Endothelial cell (in vitro differentiated cells): ENCODE measurements at regions not wholly inside any gene's neighbourhood (a gene's known extent, or its start where the extent isn't known, plus 50 kb on each side); places are given as distances from the start of the nearest gene placed in this dataset.
A peak's percentile ranks its signal among the peaks of the same experiment; 100 is the strongest.
"Not testable (repeated sequence)": the region's sequence is repeated elsewhere in the genome, so short reads cannot be mapped to it uniquely, and the experiment has no call there.

Experiments
- DNase-seq: peaks from one replicate; pipeline ENCODE4 v3.0.0; 2021; ENCODE audit warnings: low spot score
- H3K27ac Mint-ChIP-seq: one replicate; pipeline ENCODE4 v1.8.0; 2021; ENCODE audit warnings: mixed read lengths, inconsistent platforms; ENCODE audit not compliant: unreplicated experiment
- H3K27me3 Mint-ChIP-seq: one replicate; pipeline ENCODE4 v1.8.0; 2021; ENCODE audit warnings: mild to moderate bottlenecking, moderate library complexity, mixed read lengths, inconsistent platforms; ENCODE audit not compliant: unreplicated experiment
- H3K36me3 Mint-ChIP-seq: one replicate; pipeline ENCODE4 v1.8.0; 2021; ENCODE audit warnings: mild to moderate bottlenecking, low read depth, mixed read lengths, inconsistent platforms; ENCODE audit not compliant: unreplicated experiment
- H3K4me1 Mint-ChIP-seq: one replicate; pipeline ENCODE4 v1.8.0; 2021; ENCODE audit warnings: mild to moderate bottlenecking, mixed read lengths, inconsistent platforms; ENCODE audit not compliant: unreplicated experiment
- H3K4me3 Mint-ChIP-seq: one replicate; pipeline ENCODE4 v1.8.0; 2021; ENCODE audit warnings: mild to moderate bottlenecking, mixed read lengths, inconsistent platforms; ENCODE audit not compliant: unreplicated experiment
- H3K9me3 Mint-ChIP-seq: one replicate; pipeline ENCODE4 v1.8.0; 2021; ENCODE audit warnings: mixed read lengths, inconsistent platforms; ENCODE audit not compliant: unreplicated experiment
- TF ChIP-seq, protein P1 (sequence below): fragments of 200-600 bp; sonication (generic); IDR thresholded peaks from one replicate; pipeline ENCODE4 v1.5.0; 2021; ENCODE audit warnings: antibody characterized with exemption; ENCODE audit not compliant: unreplicated experiment

DNA sequence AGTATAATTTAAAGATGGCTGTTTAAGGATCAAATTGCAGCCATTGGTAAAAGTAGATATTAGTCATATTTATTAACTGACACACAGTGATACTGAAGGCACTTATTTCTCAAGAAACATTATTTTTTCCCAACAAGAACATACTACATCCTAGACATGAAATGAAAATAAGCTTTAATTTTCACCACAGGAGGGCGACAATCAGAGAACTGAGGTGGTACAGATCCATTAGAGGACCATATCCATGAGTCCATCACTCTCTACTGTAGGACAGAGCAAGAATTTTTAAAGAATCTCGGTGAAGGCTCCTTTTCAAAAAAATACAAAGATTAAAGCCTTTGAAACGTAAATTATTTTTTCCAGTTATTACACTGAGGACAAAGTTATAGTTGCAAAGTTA, 2897.0 kb upstream of the OR11H1 start:
- DNase-seq, H3K4me1 Mint-ChIP-seq, H3K27ac Mint-ChIP-seq, H3K4me3 Mint-ChIP-seq, H3K27me3 Mint-ChIP-seq, H3K36me3 Mint-ChIP-seq: not testable (repeated sequence)
- H3K9me3 Mint-ChIP-seq: peaks cover 43% of the 10 kb centered on the region
- TF ChIP-seq, protein P1, sequence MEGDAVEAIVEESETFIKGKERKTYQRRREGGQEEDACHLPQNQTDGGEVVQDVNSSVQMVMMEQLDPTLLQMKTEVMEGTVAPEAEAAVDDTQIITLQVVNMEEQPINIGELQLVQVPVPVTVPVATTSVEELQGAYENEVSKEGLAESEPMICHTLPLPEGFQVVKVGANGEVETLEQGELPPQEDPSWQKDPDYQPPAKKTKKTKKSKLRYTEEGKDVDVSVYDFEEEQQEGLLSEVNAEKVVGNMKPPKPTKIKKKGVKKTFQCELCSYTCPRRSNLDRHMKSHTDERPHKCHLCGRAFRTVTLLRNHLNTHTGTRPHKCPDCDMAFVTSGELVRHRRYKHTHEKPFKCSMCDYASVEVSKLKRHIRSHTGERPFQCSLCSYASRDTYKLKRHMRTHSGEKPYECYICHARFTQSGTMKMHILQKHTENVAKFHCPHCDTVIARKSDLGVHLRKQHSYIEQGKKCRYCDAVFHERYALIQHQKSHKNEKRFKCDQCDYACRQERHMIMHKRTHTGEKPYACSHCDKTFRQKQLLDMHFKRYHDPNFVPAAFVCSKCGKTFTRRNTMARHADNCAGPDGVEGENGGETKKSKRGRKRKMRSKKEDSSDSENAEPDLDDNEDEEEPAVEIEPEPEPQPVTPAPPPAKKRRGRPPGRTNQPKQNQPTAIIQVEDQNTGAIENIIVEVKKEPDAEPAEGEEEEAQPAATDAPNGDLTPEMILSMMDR: peak; percentile 12

DNA sequence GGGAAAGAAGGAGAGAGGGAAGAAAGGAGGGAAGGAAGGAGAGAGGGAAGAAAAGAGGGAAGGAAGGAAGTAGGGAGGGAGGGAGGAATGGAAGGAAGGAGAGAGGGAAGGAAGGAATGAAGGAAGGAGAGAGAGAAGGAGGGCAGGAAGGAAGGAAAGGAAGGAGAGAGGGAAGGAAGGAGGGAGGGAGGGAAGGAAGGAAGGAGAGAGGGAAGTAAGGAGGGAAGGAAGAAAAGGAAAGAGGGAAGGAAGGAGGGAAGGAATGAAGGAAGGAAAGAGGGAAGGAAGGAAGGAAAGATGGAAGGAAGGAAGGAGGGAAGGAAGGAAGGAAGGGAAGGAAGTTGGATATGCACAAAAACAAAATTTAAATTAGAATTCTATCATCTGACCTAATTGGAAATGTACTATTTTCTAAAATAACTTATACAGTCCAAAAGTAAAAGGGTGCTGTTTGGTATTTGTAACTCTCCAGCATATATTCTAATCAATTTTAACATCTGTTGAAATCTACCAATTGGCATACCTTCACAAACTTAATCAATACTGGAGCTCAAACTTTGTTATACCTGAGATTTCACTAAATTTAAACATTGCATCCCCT, 2890.3 kb upstream of the OR11H1 start:
- H3K36me3 Mint-ChIP-seq, H3K4me3 Mint-ChIP-seq, H3K27me3 Mint-ChIP-seq, H3K27ac Mint-ChIP-seq, DNase-seq, H3K4me1 Mint-ChIP-seq: not testable (repeated sequence)
- peaks cover 55% of the 10 kb centered on the region for H3K9me3 Mint-ChIP-seq

DNA sequence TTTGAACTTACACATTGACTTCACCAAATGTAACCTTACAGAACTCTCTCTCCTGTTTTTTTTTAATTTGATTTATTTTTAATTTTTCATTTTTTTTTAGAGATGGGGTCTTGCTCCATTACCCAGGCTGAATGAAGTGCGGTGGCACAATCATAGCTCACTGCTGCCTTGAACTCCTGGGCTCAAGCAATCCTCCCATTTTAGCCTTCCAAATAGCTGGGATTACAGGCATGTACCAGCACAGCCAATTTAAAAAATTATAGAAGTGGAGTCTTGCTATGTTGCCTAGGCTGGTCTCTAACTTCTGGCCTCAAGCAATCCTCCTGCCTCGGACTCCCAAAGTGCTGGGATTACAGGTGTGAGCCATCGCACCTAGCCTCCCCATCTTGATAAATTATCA, 2889.7 kb upstream of the OR11H1 start:
- not testable (repeated sequence) for H3K36me3 Mint-ChIP-seq, H3K4me3 Mint-ChIP-seq, H3K4me1 Mint-ChIP-seq, H3K27ac Mint-ChIP-seq, DNase-seq, H3K27me3 Mint-ChIP-seq
- peaks cover 54% of the 10 kb centered on the region for H3K9me3 Mint-ChIP-seq
